ENCODE measurements at regions not wholly inside any gene's neighbourhood (a gene's known extent, or its start where the extent isn't known, plus 50 kb on each side); places are given as distances from the start of the nearest gene placed in this dataset.

DNA sequence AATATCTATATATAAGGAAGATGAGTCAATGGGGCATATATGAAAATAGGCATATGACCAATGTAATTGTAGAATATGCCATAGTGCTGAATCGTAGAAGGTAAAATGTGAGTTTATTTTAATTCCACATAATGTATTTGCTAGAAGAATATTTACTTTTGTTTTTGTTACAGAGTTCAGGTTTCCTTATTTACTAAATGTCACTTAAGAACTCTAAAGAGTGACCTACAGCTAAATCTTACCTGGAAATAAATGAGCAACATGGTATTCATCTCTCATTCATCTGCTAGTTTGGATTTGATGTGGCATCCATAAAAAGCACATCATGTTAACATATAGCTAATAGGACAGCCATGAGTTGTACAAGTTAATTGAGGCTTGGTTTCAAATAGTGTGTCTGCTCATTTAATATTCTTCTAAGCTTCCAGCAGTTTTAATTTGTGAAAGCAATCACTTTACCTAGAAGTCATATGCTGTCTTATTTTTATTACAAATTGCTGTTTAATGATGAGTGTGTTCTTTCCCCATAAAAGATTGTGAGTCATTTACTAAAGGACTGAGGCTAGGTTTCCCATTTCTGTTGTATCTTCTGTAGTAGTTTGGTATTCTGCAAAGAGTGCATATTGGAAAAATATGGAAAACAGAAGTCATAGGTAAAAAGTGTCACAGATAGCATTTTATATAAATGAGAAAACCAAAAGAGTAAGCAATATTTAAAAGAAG is 222.1 kb upstream of the POU1F1 start:
- TF ChIP-seq ZNF274 (IDR thresholded peaks at IDR 0.05; ENCODE audit: low read depth, low read length) (no peak), YY1 (IDR thresholded peaks at IDR 0.05; ENCODE audit: insufficient read depth, insufficient read length) (no peak)

Measured in NT2/D1 (cell line).